GM12864 (cell line): ENCODE measurements at regions not wholly inside any gene's neighbourhood (a gene's known extent, or its start where the extent isn't known, plus 50 kb on each side); places are given as distances from the start of the nearest gene placed in this dataset.

Experiments used
- DNase-seq: peaks from one replicate; pipeline ENCODE4 v3.0.0-alpha.2; 2011; ENCODE audit warnings: low read depth
- H3K4me3 ChIP-seq: 2 replicates; pipeline ENCODE4 v1.5.1; 2011; ENCODE audit warnings: mild to moderate bottlenecking, low read depth, low read length, control low read depth
- CTCF ChIP-seq: IDR thresholded peaks from 2 replicates; pipeline ENCODE4 v1.5.1; 2011; ENCODE audit warnings: low read depth, mild to moderate bottlenecking, moderate library complexity, low read length, control low read depth, inconsistent platforms; ENCODE audit errors: missing control alignments

GRCh38 chr10:93206652-93207051 is 133.0 kb downstream of the CYP26A1 start:
- no peak for DNase-seq
- no peak overlapping the region for H3K4me3 ChIP-seq
- TF ChIP-seq CTCF, result no peak

GRCh38 chr10:93208717-93209464 is 135.2 kb downstream of the CYP26A1 start:
- no peak for DNase-seq
- no peak for TF ChIP-seq CTCF

GRCh38 chr10:93211991-93212390 is 138.3 kb downstream of the CYP26A1 start:
- no peak for TF ChIP-seq CTCF
- no peak for DNase-seq
- H3K4me3 ChIP-seq, result no peak overlapping the region

More at GRCh38 chr10:93208717-93209464, 135.2 kb downstream of the CYP26A1 start:
- H3K4me3 ChIP-seq, result no peak overlapping the region

- DNase-seq, result no peak
- H3K4me3 ChIP-seq, result no peak overlapping the region
- TF ChIP-seq CTCF, result no peak
Measured at GRCh38 chr10:93215312-93215711, 141.6 kb downstream of the CYP26A1 start.

- TF ChIP-seq CTCF, result no peak
- no peak overlapping the region for H3K4me3 ChIP-seq
- DNase-seq, result no peak
Measured at GRCh38 chr10:93216341-93216985, 142.8 kb downstream of the CYP26A1 start.

GRCh38 chr10:93218386-93218785 is 144.7 kb downstream of the CYP26A1 start:
- no peak for TF ChIP-seq CTCF
- H3K4me3 ChIP-seq, result no peak overlapping the region
- DNase-seq, result no peak
